C4-2B (cell line): ENCODE measurements at regions not wholly inside any gene's neighbourhood (a gene's known extent, or its start where the extent isn't known, plus 50 kb on each side); places are given as distances from the start of the nearest gene placed in this dataset.

Experiments
- ZFX ChIP-seq: fragments of 450-650 bp; IDR thresholded peaks from 2 replicates; pipeline ENCODE4 v1.6.1; 2017
- TF ChIP-seq, protein P1 (sequence below): fragments of 450-650 bp; conservative IDR thresholded peaks from 2 replicates; pipeline ENCODE4 v1.5.1; 2017; ENCODE audit warnings: mild to moderate bottlenecking

GRCh38 chr10:107497024-107497423, 332.5 kb upstream of the SORCS1 start:
- TF ChIP-seq, protein P1, sequence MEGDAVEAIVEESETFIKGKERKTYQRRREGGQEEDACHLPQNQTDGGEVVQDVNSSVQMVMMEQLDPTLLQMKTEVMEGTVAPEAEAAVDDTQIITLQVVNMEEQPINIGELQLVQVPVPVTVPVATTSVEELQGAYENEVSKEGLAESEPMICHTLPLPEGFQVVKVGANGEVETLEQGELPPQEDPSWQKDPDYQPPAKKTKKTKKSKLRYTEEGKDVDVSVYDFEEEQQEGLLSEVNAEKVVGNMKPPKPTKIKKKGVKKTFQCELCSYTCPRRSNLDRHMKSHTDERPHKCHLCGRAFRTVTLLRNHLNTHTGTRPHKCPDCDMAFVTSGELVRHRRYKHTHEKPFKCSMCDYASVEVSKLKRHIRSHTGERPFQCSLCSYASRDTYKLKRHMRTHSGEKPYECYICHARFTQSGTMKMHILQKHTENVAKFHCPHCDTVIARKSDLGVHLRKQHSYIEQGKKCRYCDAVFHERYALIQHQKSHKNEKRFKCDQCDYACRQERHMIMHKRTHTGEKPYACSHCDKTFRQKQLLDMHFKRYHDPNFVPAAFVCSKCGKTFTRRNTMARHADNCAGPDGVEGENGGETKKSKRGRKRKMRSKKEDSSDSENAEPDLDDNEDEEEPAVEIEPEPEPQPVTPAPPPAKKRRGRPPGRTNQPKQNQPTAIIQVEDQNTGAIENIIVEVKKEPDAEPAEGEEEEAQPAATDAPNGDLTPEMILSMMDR: no peak
- TF ChIP-seq ZFX: no peak
